ENCODE measurements at regions not wholly inside any gene's neighbourhood (a gene's known extent, or its start where the extent isn't known, plus 50 kb on each side); places are given as distances from the start of the nearest gene placed in this dataset.

DNA sequence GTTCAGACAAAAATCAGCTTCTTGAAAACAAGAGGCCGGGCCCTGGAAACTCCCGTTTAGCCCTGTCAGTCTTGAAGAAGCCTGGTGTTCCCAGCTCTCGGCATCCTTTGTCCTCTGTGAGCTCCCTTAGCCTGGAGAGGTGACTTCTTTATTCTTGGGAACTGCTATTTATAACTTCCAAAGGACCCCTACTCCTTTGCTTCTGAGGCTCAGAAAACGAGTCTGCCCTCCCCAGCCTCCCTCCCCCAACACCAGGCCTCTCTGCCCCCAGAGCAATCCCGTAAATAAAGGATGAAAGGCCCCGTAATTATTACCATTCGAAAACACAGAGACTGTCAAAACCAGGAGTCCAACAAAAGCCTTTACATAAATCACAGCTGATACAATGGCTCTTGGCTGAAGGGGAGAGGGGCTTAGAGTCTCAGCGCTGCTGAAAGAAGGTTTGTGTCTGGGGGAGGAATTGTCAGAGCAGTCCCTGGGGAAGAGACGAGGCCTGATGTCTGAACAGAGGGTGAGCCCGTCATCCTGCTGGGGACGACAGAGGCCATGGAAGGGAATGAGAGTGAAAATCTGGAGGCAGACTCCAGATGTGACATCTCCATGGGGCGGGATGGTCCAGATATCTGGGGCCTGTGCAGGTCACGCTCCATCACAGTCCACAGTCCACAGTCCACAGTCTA is 283.0 kb downstream of the MYCN start:
- Histone ChIP-seq H3K4me2 (ENCODE audit: low read depth, low read length, poor library complexity, severe bottlenecking) (no peak overlapping the region), H3F3A (ENCODE audit: low read depth) (no peaks in the 10 kb centered on the region), H3K4me3 (ENCODE audit: low read length, poor library complexity, severe bottlenecking) (no peak overlapping the region), H3K9me2 (replicated peaks; ENCODE audit: low read depth, low read length) (no peaks in the 10 kb centered on the region), H3K9ac (ENCODE audit: low read depth, low read length, poor library complexity, severe bottlenecking) (no peak overlapping the region), H2AFZ (ENCODE audit: low read length) (no peak overlapping the region), H3K9me3 (ENCODE audit: insufficient read depth, low read depth, low read length) (no peaks in the 10 kb centered on the region), H3K4me1 (ENCODE audit: insufficient read depth, low read length, poor library complexity, severe bottlenecking) (no peaks in the 10 kb centered on the region), H3K27me3 (ENCODE audit: insufficient read depth, low read length, poor library complexity, severe bottlenecking) (no peaks in the 10 kb centered on the region), H3K36me3 (ENCODE audit: insufficient read depth, low read length) (no peaks in the 10 kb centered on the region), H3K79me2 (ENCODE audit: insufficient read depth, low read length) (no peaks in the 10 kb centered on the region), H4K20me1 (ENCODE audit: insufficient read depth, low read length, poor library complexity, severe bottlenecking) (no peaks in the 10 kb centered on the region)
- TF ChIP-seq, protein P1, sequence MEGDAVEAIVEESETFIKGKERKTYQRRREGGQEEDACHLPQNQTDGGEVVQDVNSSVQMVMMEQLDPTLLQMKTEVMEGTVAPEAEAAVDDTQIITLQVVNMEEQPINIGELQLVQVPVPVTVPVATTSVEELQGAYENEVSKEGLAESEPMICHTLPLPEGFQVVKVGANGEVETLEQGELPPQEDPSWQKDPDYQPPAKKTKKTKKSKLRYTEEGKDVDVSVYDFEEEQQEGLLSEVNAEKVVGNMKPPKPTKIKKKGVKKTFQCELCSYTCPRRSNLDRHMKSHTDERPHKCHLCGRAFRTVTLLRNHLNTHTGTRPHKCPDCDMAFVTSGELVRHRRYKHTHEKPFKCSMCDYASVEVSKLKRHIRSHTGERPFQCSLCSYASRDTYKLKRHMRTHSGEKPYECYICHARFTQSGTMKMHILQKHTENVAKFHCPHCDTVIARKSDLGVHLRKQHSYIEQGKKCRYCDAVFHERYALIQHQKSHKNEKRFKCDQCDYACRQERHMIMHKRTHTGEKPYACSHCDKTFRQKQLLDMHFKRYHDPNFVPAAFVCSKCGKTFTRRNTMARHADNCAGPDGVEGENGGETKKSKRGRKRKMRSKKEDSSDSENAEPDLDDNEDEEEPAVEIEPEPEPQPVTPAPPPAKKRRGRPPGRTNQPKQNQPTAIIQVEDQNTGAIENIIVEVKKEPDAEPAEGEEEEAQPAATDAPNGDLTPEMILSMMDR (conservative IDR thresholded peaks at IDR 0.05; ENCODE audit: low read length): no peak
- no peak for TF ChIP-seq EZH2phosphoT487 (IDR thresholded peaks at IDR 0.05; ENCODE audit: borderline replicate concordance)

DNA sequence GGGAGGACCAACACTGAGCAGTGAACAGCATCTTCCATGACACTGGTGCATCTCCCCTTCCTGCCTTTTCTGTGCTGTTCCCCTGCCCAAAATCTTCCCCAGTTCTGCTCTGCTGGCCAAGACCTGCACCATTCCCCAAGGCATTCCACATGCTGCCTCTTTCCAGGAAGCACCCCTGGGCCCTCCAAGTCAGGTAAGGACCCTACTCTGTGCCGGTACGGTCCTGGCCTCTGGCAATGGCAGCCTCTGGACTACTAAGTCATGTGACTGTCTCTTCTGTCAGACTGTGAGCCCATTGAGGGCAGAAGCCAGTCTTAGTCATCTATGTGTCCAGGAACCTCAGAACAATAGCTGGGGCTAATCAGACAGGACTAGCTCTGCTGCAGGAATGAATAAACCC is 282.0 kb downstream of the MYCN start:
- Histone ChIP-seq H3K4me1 (ENCODE audit: insufficient read depth, low read length, poor library complexity, severe bottlenecking) (no peaks in the 10 kb centered on the region), H3K4me3 (ENCODE audit: low read length, poor library complexity, severe bottlenecking) (no peak overlapping the region), H3K9ac (ENCODE audit: low read depth, low read length, poor library complexity, severe bottlenecking) (no peak overlapping the region), H3K79me2 (ENCODE audit: insufficient read depth, low read length) (no peaks in the 10 kb centered on the region), H2AFZ (ENCODE audit: low read length) (no peak overlapping the region), H3K4me2 (ENCODE audit: low read depth, low read length, poor library complexity, severe bottlenecking) (no peak overlapping the region), H3K9me3 (ENCODE audit: insufficient read depth, low read depth, low read length) (no peaks in the 10 kb centered on the region), H3K36me3 (ENCODE audit: insufficient read depth, low read length) (no peaks in the 10 kb centered on the region), H3K27me3 (ENCODE audit: insufficient read depth, low read length, poor library complexity, severe bottlenecking) (no peaks in the 10 kb centered on the region), H4K20me1 (ENCODE audit: insufficient read depth, low read length, poor library complexity, severe bottlenecking) (no peaks in the 10 kb centered on the region), H3F3A (ENCODE audit: low read depth) (no peaks in the 10 kb centered on the region), H3K9me2 (replicated peaks; ENCODE audit: low read depth, low read length) (no peaks in the 10 kb centered on the region)
- TF ChIP-seq, protein P1 (conservative IDR thresholded peaks at IDR 0.05; ENCODE audit: low read length): no peak
- TF ChIP-seq EZH2phosphoT487 (IDR thresholded peaks at IDR 0.05; ENCODE audit: borderline replicate concordance): no peak

DNA sequence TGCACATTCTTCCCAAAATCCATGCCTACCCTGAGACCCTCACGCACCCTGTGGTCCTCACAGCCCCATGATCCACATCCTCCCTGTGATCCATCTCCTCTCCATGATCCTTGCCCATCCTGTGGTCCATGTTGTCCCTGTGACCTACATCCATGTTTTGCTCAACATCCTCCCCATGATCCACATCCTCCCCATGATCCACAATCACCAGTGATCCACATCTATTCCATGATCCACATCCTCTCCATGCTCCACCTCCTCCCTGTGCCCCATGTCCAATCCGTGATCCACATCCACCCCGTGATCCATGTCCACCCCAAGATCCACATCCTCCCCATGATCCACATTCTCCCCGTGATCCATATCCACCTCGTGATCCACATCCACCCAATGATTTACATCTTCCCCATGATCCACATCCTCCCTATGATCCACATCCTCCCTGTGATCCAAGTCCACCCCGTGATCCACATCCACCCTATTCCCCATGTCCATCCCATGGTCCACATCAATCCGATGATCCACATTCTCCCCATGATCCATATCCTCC is 281.2 kb downstream of the MYCN start:
- no peaks in the 10 kb centered on the region for H3K9me3 ChIP-seq (ENCODE audit: insufficient read depth, low read depth, low read length)
- no peaks in the 10 kb centered on the region for H3K79me2 ChIP-seq (ENCODE audit: insufficient read depth, low read length)
- no peak for TF ChIP-seq EZH2phosphoT487 (IDR thresholded peaks at IDR 0.05; ENCODE audit: borderline replicate concordance)
- TF ChIP-seq, protein P1 (conservative IDR thresholded peaks at IDR 0.05; ENCODE audit: low read length): no peak
- H4K20me1 ChIP-seq (ENCODE audit: insufficient read depth, low read length, poor library complexity, severe bottlenecking): no peaks in the 10 kb centered on the region
- H3F3A ChIP-seq (ENCODE audit: low read depth): no peaks in the 10 kb centered on the region
- H3K36me3 ChIP-seq (ENCODE audit: insufficient read depth, low read length): no peaks in the 10 kb centered on the region
- H3K9me2 ChIP-seq (replicated peaks; ENCODE audit: low read depth, low read length): no peaks in the 10 kb centered on the region
- no peak overlapping the region for H3K9ac ChIP-seq (ENCODE audit: low read depth, low read length, poor library complexity, severe bottlenecking)
- no peaks in the 10 kb centered on the region for H3K4me1 ChIP-seq (ENCODE audit: insufficient read depth, low read length, poor library complexity, severe bottlenecking)
- H3K4me2 ChIP-seq (ENCODE audit: low read depth, low read length, poor library complexity, severe bottlenecking): no peak overlapping the region
- no peak overlapping the region for H3K4me3 ChIP-seq (ENCODE audit: low read length, poor library complexity, severe bottlenecking)
- no peaks in the 10 kb centered on the region for H3K27me3 ChIP-seq (ENCODE audit: insufficient read depth, low read length, poor library complexity, severe bottlenecking)
- no peak overlapping the region for H2AFZ ChIP-seq (ENCODE audit: low read length)
